ENCODE measurements at regions not wholly inside any gene's neighbourhood (a gene's known extent, or its start where the extent isn't known, plus 50 kb on each side); places are given as distances from the start of the nearest gene placed in this dataset.
A peak's percentile ranks its signal among the peaks of the same experiment; 100 is the strongest.

GRCh38 chr13:77416666-77417212 lies 89.8 kb upstream of the MYCBP2 start:
- Histone ChIP-seq H3K4me2 (ENCODE audit: low read length) (peak overlapping the region; percentile 30), H3K9me2 (ENCODE audit: insufficient read depth, low read length) (no peaks in the 10 kb centered on the region), H3K4me3 (ENCODE audit: low read depth, low read length, poor library complexity, severe bottlenecking) (peak overlapping the region; percentile 1), H3K36me3 (ENCODE audit: insufficient read depth, low read length) (no peaks in the 10 kb centered on the region), H2AFZ (ENCODE audit: low read length) (peak overlapping the region; percentile 77; the same call in 1 of the 2 replicates), H4K20me1 (ENCODE audit: insufficient read depth, low read length) (no peaks in the 10 kb centered on the region), H3K79me2 (ENCODE audit: insufficient read depth, low read depth, low read length) (no peaks in the 10 kb centered on the region), H3K27ac (ENCODE audit: low read depth, low read length, poor library complexity, severe bottlenecking) (peak overlapping the region; percentile 29), H3K9me3 (ENCODE audit: low read length) (no peaks in the 10 kb centered on the region), H3K4me1 (ENCODE audit: insufficient read depth, low read length, poor library complexity, severe bottlenecking) (peaks cover 31% of the 10 kb centered on the region)
- intact Hi-C loops (cut with micrococcal nuclease; ENCODE audit: unreplicated experiment): loop anchor here (2.0 kb wide), 2 partner anchors 60 to 88 kb away; no protein-coding TSS in a partner anchor
- BruUV-seq (replicated peaks): no TSS peak
- POLR2A ChIA-PET: interaction anchor here (0.6 to 6.0 kb wide), 26 partner anchors 10 to 1161 kb away, joined by 3 to 121 read pairs (median 6); no protein-coding TSS in a partner anchor
- TF ChIP-seq, protein P1, sequence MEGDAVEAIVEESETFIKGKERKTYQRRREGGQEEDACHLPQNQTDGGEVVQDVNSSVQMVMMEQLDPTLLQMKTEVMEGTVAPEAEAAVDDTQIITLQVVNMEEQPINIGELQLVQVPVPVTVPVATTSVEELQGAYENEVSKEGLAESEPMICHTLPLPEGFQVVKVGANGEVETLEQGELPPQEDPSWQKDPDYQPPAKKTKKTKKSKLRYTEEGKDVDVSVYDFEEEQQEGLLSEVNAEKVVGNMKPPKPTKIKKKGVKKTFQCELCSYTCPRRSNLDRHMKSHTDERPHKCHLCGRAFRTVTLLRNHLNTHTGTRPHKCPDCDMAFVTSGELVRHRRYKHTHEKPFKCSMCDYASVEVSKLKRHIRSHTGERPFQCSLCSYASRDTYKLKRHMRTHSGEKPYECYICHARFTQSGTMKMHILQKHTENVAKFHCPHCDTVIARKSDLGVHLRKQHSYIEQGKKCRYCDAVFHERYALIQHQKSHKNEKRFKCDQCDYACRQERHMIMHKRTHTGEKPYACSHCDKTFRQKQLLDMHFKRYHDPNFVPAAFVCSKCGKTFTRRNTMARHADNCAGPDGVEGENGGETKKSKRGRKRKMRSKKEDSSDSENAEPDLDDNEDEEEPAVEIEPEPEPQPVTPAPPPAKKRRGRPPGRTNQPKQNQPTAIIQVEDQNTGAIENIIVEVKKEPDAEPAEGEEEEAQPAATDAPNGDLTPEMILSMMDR (conservative IDR thresholded peaks at IDR 0.05; ENCODE audit: low read length): no peak
- TF ChIP-seq EZH2phosphoT487 (IDR thresholded peaks at IDR 0.05; ENCODE audit: borderline replicate concordance, low read depth, low read length): no peak
- peak; percentile 27 for DNase-seq (ENCODE audit: low spot score)
- CTCF ChIA-PET (ENCODE audit: unreplicated experiment): interaction anchor here (0.9 to 1.6 kb wide), 3 partner anchors 13 to 90 kb away, joined by 3 to 4 read pairs (median 3); partner anchors contain the start of gene MYCBP2

DNA sequence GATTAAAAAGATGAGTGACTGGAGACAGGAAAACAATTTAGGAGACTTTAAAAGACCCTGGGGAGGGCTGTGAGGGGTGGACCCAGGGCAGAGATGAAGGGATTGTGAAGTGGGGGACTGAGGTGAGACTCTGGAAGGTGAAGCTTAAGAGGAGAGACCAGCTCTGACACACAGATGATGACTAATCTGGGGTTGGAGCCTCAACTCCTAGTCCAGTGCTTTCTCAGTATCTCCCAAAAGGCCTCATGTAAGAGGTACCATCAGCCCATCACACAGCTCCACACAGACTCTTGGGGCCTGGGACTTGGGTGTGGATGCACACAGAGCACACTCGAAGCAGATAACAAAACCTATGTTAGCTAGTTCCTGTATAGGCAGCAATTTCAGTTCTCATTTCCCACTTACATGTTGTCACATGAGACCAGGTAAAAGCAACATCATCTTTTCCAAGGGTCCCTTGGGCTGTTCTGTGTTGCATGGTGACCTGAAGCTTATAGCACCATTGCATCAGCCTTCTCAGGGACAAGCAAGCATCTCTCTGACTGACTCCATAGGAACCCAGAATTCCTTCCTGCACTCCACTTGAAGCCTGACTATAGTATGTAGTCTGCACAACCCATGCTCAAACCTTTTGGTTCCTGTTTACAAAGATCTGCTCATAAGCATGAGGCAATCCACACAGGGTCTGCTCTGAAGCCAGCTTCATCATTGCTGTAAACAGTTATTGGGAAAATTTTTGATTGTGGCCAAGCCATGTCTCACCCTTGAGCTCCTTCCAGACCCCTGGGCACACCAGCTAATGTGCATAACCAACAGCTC lies 88.6 kb upstream of the MYCBP2 start:
- Histone ChIP-seq H3K9me2 (ENCODE audit: insufficient read depth, low read length) (no peaks in the 10 kb centered on the region), H3K9me3 (ENCODE audit: low read length) (no peaks in the 10 kb centered on the region), H2AFZ (ENCODE audit: low read length) (peak overlapping the region; percentile 77), H3K27ac (ENCODE audit: low read depth, low read length, poor library complexity, severe bottlenecking) (peak overlapping the region; percentile 29), H3K4me2 (ENCODE audit: low read length) (peak overlapping the region; percentile 30), H3K79me2 (ENCODE audit: insufficient read depth, low read depth, low read length) (no peaks in the 10 kb centered on the region), H3K4me3 (ENCODE audit: low read depth, low read length, poor library complexity, severe bottlenecking) (no peak overlapping the region), H3K36me3 (ENCODE audit: insufficient read depth, low read length) (no peaks in the 10 kb centered on the region), H4K20me1 (ENCODE audit: insufficient read depth, low read length) (no peaks in the 10 kb centered on the region), H3K4me1 (ENCODE audit: insufficient read depth, low read length, poor library complexity, severe bottlenecking) (peaks cover 31% of the 10 kb centered on the region)
- CTCF ChIA-PET (ENCODE audit: unreplicated experiment): interaction anchor here (0.9 to 1.6 kb wide), 4 partner anchors 9 to 76 kb away, joined by 3 read pairs; no protein-coding TSS in a partner anchor
- no TSS peak for BruUV-seq (replicated peaks)
- TF ChIP-seq, protein P1 (conservative IDR thresholded peaks at IDR 0.05; ENCODE audit: low read length): no peak
- TF ChIP-seq EZH2phosphoT487 (IDR thresholded peaks at IDR 0.05; ENCODE audit: borderline replicate concordance, low read depth, low read length): no peak
- POLR2A ChIA-PET: interaction anchor here (0.9 to 6.0 kb wide), 29 partner anchors 8 to 229 kb away, joined by 3 to 121 read pairs (median 6); no protein-coding TSS in a partner anchor
- peak; percentile 58 for DNase-seq (ENCODE audit: low spot score)
- intact Hi-C loops (cut with micrococcal nuclease; ENCODE audit: unreplicated experiment): loop anchor here (2.0 kb wide), 2 partner anchors 61 to 87 kb away; no protein-coding TSS in a partner anchor
